HUES6 (cell line): ENCODE measurements at regions not wholly inside any gene's neighbourhood (a gene's known extent, or its start where the extent isn't known, plus 50 kb on each side); places are given as distances from the start of the nearest gene placed in this dataset.
"Not testable (repeated sequence)": the region's sequence is repeated elsewhere in the genome, so short reads cannot be mapped to it uniquely, and the experiment has no call there.

Experiments
- H3K27ac ChIP-seq: 2 replicates; pipeline ENCODE4 v1.7.0; 2013; ENCODE audit warnings: low read depth, mild to moderate bottlenecking, low read length, inconsistent platforms
- H3K27me3 ChIP-seq: 2 replicates; pipeline ENCODE4 v1.6.1; 2013; ENCODE audit warnings: low read length; ENCODE audit not compliant: control insufficient read depth, insufficient read depth
- H3K36me3 ChIP-seq: 2 replicates; pipeline ENCODE4 v1.6.1; 2013; ENCODE audit warnings: low read length; ENCODE audit not compliant: control insufficient read depth, insufficient read depth
- H3K4me1 ChIP-seq: 2 replicates; pipeline ENCODE4 v1.6.1; 2013; ENCODE audit warnings: low read length; ENCODE audit not compliant: control insufficient read depth, insufficient read depth
- H3K4me3 ChIP-seq: 2 replicates; pipeline ENCODE4 v1.5.1; 2013; ENCODE audit warnings: low read depth, low read length
- H3K9ac ChIP-seq: one replicate; pipeline ENCODE4 v1.6.1; 2013; ENCODE audit warnings: mild to moderate bottlenecking, low read length
- H3K9me3 ChIP-seq: 2 replicates; pipeline ENCODE4 v1.6.1; 2013; ENCODE audit warnings: low read depth, low read length; ENCODE audit not compliant: control insufficient read depth, insufficient read depth

- no peak overlapping the region for H3K9ac ChIP-seq
- no peaks in the 10 kb centered on the region for H3K4me1 ChIP-seq
- peaks cover 7% of the 10 kb centered on the region for H3K9me3 ChIP-seq
- H3K36me3 ChIP-seq: no peaks in the 10 kb centered on the region
- no peaks in the 10 kb centered on the region for H3K27me3 ChIP-seq
- H3K27ac ChIP-seq: no peak overlapping the region
- no peak overlapping the region for H3K4me3 ChIP-seq
These were observed 101.6 kb upstream of the SP4 start for GRCh38 chr7:21326241-21326640.

DNA sequence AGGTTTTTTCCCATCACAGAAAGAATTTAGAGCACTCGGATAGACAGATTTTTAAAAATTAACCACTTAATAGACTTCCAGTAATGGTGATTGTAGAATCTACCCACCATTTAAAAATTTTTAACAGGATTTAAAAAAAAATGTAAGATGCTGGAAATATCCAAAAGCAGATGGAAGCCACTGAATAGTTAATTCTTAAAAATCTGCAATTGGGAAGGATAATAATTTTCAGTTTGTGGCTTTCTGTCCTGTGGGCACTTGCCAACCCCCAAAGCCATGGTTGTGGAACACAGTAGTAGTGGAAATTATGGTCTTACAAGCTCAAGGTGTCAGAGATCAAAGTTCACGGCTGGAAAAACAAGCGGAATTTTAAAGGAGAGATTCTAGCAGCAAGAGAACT is 101.0 kb upstream of the SP4 start:
- Histone ChIP-seq H3K4me1 (no peaks in the 10 kb centered on the region), H3K27me3 (no peaks in the 10 kb centered on the region), H3K27ac (no peak overlapping the region), H3K4me3 (no peak overlapping the region), H3K9me3 (peaks cover 7% of the 10 kb centered on the region), H3K9ac (no peak overlapping the region), H3K36me3 (no peaks in the 10 kb centered on the region)

- H3K27me3 ChIP-seq: no peaks in the 10 kb centered on the region
- H3K4me1 ChIP-seq: no peaks in the 10 kb centered on the region
- H3K4me3 ChIP-seq: no peak overlapping the region
- no peak overlapping the region for H3K9ac ChIP-seq
- H3K9me3 ChIP-seq: peaks cover 7% of the 10 kb centered on the region
- H3K27ac ChIP-seq: no peak overlapping the region
- H3K36me3 ChIP-seq: no peaks in the 10 kb centered on the region
These were observed 100.2 kb upstream of the SP4 start for GRCh38 chr7:21327422-21328409.

DNA sequence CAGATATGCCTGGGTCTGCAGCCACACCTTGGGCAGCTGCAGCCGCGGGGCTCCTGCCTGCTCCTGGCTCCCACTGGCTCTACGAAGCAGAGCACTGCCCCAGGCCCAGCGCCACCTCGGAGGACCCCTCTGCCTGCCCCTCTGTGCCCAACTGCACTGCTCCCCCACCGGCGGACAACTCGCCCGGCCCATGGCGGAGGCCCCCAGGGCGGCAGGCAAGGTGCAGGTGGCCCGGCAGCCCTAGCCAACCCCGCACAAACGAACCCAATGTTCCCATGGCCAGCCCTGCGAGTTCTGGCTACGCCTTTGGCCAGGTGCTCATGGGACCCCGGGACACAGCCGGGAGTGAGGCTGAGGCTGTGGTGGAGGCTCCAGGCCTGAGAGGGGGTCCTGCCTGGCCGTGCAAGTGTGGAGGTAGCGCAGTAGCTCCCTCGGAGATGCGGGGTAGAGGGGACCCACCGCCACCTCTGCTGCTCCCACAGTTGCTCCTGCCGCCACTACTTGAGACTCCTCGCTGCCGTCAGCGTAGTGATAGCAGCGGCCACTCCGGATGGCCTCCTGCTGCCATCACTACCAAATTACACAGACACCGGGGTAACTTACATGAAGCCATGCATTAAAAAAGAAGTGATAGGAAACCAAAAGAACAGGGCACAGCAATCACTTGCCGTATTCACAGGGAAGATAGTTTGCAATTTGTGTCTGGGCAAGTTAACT is 97.3 kb upstream of the SP4 start:
- Histone ChIP-seq H3K27ac (no peak overlapping the region), H3K36me3 (no peaks in the 10 kb centered on the region), H3K9me3 (peaks cover 7% of the 10 kb centered on the region), H3K27me3 (no peaks in the 10 kb centered on the region), H3K9ac (no peak overlapping the region), H3K4me3 (no peak overlapping the region), H3K4me1 (no peaks in the 10 kb centered on the region)

DNA sequence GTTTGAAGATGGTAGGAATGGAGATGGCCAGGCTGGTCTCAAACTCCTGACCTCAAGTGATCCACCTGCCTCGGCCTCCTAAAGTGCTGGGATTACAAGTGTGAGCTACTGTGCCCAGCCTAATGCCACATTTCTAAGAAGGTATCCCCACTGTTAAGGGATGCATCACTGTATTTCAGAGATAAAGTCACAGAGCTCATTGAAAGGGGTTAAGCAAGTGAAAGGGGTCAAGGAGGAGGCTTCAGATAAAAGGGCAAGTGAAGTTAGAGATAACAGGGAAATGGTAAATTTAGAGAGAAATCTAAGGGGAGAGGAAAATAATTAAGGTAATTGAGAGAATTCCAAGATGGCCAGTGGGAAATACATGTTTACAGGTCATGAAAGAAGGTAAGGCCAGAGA is 93.0 kb upstream of the SP4 start:
- no peaks in the 10 kb centered on the region for H3K27me3 ChIP-seq
- no peaks in the 10 kb centered on the region for H3K4me1 ChIP-seq
- no peaks in the 10 kb centered on the region for H3K9me3 ChIP-seq
- H3K27ac ChIP-seq: no peak overlapping the region
- H3K36me3 ChIP-seq: no peaks in the 10 kb centered on the region
- no peak overlapping the region for H3K4me3 ChIP-seq
- no peak overlapping the region for H3K9ac ChIP-seq

DNA sequence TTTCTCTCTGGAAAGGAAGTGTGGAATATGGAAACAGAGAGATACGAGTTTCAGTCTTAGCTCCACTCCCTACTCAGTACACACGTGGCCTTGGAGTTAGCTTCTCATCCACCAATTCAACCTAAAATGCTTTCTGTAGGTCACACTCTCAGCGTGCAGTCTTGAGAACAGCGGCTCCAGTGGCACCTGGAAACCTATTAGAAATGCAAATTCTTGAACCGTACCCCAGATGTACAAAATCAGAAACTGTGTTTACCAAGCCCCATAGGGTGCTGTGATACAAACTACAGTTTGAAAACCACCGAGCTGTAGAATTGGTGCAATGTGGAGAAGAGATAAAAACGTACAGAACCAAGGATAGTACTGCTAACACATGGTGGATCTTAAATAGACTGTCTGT is 91.1 kb upstream of the SP4 start:
- H3K27me3 ChIP-seq: no peaks in the 10 kb centered on the region
- H3K9ac ChIP-seq: no peak overlapping the region
- no peak overlapping the region for H3K27ac ChIP-seq
- no peaks in the 10 kb centered on the region for H3K9me3 ChIP-seq
- H3K4me1 ChIP-seq: no peaks in the 10 kb centered on the region
- H3K36me3 ChIP-seq: no peaks in the 10 kb centered on the region
- H3K4me3 ChIP-seq: no peak overlapping the region

DNA sequence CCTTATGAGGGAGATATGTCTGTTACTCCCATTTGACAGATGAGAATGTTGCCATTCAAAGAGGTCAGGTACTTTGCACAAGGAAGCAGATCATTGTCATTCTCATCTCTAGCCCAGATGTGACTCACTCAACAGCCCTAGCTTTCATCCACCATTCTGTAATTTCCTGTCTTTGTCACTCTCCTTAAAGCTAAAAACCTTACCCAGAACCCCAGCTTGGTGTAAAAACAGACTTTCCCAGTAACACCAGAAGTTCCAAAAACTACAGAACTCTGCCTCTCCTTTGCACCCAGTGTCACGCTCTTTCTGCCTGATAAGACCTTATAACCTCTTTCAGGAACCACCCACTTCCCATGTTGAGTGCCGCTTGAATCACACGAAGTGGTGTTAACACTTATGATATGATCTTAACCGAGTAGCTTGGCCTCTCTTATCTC is 89.1 kb upstream of the SP4 start:
- H3K4me1 ChIP-seq: no peaks in the 10 kb centered on the region
- H3K27ac ChIP-seq: no peak overlapping the region
- H3K4me3 ChIP-seq: no peak overlapping the region
- no peaks in the 10 kb centered on the region for H3K27me3 ChIP-seq
- no peak overlapping the region for H3K9ac ChIP-seq
- no peaks in the 10 kb centered on the region for H3K36me3 ChIP-seq
- no peaks in the 10 kb centered on the region for H3K9me3 ChIP-seq

DNA sequence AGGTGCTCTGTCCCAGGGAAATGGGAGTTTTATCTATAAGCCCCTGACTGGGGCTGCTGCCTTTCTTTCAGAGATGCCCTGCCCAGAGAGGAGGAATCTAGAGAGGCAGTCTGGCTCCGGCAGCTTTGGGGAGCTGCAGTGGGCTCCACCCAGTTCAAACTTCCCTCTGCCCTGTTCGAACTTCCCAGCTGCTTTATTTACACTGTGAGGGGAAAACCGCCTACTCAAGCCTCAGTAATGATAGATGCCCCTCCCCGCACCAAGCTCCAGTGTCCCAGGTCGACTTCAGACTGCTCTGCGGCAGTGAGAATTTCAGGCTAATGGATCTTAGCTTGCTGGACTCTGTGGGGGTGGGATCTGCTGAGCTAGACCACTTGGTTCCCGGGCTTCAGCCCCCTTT is 83.0 kb upstream of the SP4 start:
- peaks cover 13% of the 10 kb centered on the region for H3K4me1 ChIP-seq
- H3K9me3 ChIP-seq, H3K9ac ChIP-seq, H3K4me3 ChIP-seq, H3K27me3 ChIP-seq, H3K27ac ChIP-seq, H3K36me3 ChIP-seq: not testable (repeated sequence)

DNA sequence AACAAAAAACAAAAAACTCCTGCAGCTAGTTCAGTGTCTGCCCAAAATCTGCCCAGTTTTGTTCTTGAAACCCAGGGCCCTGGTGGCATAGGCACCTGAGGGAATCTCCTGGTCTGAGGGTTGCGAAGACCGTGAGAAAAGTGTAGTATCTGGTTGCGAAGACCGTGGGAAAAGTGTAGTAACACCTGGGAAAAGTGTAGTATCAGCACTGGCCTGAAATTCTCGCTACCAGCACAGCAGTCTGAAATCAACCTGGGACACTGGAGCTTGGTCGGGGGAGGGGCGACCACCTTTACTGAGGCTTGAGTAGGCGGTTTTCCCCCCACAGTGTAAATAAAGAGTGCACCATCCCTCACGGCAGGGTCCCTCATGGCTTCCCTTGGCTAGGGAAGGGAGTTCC is 82.5 kb upstream of the SP4 start:
- no peaks in the 10 kb centered on the region for H3K9me3 ChIP-seq
- H3K4me3 ChIP-seq: no peak overlapping the region

GRCh38 chr7:21346297-21346696 is 81.6 kb upstream of the SP4 start:
- Histone ChIP-seq H3K4me3 (no peak overlapping the region), H3K27ac (no peak overlapping the region), H3K9ac (no peak overlapping the region), H3K27me3 (no peaks in the 10 kb centered on the region), H3K36me3 (no peaks in the 10 kb centered on the region), H3K4me1 (peaks cover 13% of the 10 kb centered on the region), H3K9me3 (no peaks in the 10 kb centered on the region)

More for the DNA sequence above, 82.5 kb upstream of the SP4 start:
- Histone ChIP-seq H3K27ac (no peak overlapping the region), H3K9ac (no peak overlapping the region), H3K4me1 (peaks cover 13% of the 10 kb centered on the region), H3K36me3 (no peaks in the 10 kb centered on the region), H3K27me3 (no peaks in the 10 kb centered on the region)
